Kidney capillary endothelial cell (primary cell): ENCODE measurements at regions not wholly inside any gene's neighbourhood (a gene's known extent, or its start where the extent isn't known, plus 50 kb on each side); places are given as distances from the start of the nearest gene placed in this dataset.
"Not testable (repeated sequence)": the region's sequence is repeated elsewhere in the genome, so short reads cannot be mapped to it uniquely, and the experiment has no call there.

Experiments
- DNase-seq: peaks from one replicate; pipeline ENCODE4 v3.0.0-alpha.2; 2018; ENCODE audit warnings: low spot score

DNA sequence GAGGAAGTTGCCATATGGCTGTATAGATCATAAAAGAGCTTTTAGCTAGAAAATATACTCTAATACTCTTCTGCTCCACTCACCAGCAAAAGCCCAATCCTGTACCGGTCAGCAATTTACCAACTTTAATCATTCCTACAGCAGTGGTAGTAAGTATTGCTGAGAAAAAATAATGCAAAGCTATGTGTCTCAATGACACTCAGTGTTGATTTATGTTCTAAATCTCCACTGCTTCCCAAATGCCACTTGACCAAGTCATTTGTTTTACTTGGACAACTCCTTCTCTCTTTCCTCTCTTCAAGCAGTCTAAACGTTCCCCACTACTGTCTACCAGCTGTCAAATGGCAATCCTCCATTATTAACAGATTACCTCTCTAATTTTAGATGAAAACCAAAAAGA, 201.8 kb upstream of the GK2 start:
- DNase-seq = no peak

DNA sequence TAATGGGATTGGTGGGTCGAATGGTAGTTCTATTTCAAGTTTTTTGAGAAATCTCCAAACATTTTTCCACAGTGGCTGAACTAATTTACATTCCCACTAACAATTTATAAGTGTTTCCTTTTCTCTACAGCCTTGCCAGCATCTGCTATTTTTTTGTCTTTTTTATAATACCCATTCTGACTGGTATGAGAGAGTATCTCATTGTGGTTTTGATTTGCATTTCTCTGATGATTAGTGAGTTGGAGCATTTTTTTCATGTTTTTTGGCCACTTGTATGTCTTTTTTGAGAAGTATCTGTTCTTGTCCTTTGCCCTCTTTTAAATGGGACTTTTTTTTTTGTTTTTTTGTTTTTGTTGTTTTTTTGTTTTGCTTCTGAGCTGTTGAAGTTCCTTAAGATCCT, 200.0 kb upstream of the GK2 start:
- DNase-seq = no peak

DNA sequence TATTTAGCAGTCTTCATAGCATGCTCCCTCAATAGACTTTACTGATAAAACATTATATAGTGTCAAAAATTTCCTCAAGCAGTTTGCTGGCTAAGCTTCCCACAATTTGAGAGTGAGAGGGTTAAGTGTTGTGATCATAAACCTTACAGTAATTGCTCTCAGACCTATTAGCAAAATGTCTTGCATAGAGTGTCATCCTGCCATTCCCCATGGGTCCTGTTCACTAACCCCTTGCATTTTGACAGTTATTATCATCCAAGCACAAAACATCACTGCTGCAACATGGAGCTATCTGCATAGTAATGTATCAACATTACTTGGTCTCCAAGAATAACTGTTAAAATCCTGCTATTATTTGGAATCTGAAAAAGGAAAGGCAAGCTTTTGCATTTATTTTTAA, 196.1 kb upstream of the GK2 start:
- no peak for DNase-seq

DNA sequence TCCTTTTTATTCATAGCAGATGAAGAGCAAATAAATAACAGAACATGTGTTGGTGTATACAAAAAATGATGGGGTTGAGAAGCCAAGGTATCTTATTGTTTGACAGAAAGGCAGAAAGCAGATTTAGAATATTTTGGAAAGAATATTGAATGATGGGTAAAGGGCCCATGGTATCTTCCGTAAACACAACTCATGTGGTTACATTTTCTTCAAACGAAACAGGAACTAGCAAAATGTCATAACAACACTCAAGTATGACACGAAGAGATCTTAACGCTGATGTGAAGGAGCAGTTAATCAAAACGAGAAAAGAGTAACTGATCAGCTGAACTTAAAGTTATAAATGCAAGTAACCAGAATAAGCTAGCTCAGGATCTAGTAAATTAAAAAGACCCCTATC, 195.7 kb upstream of the GK2 start:
- DNase-seq = no peak

- DNase-seq = no peak
These were observed 191.7 kb upstream of the GK2 start for GRCh38 chr4:79599691-79600090.

GRCh38 chr4:79598801-79599200, 190.8 kb upstream of the GK2 start:
- DNase-seq = no peak

DNA sequence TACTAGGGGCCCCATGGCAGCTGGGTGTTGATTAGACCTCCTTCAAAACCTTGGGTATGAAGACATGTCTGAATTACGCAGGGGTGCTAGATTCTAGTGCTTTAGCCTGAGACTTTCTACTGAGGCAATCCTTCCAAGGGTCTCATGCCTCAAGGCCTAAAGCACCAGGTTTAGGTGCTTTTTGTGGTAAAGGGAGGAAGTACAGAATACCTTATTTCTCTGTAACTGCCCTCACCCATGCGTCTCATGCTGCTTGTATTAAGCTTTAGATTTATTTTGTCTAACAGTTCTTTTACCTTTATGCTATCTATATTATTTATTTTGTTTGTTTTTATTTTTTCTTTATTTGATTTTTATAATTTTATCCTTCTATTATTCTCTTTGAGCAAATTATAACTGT, 190.2 kb upstream of the GK2 start:
- no peak for DNase-seq

DNA sequence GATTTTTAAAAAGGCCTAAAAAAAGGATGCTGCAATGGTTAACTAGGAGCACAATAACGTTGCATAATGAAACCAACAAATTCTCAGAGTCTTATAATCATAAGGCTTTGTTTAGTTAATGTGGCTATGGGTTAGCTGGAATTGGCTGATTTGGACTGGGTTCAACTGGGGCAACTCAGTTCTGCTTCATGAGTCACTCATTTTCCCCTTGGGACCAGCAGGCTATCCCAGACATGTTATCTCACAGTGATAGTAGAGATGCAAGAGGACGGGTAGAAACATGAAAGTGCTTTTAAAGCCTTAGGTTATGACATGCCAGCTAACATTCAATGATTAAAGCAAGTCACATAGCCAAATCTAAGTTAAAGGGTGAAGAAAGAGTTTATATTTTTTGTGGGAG, 189.2 kb upstream of the GK2 start:
- no peak for DNase-seq

- DNase-seq = not testable (repeated sequence)
These were observed 184.2 kb upstream of the GK2 start for GRCh38 chr4:79592218-79592617.

DNA sequence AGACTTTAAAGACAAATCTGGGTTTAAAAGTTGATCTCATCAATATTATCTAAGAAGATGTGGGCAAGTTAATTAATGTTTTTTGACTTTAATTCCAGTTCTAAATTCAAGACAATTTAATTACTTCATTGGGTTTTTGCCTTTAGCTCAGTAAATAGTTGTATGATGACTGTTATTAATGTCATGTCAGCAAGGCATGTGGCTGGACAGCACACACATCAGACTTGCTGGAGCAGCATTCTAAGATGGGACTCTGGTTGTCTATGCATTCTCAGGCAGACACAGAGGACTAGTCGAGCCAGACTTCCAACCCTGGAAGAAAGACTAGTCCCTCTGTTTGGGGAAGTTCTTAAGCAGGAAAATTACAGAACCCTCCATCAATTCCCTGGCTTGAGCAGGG, 180.7 kb upstream of the GK2 start:
- DNase-seq = no peak

- DNase-seq = not testable (repeated sequence)
These were observed 179.2 kb upstream of the GK2 start for GRCh38 chr4:79587207-79587606.

DNA sequence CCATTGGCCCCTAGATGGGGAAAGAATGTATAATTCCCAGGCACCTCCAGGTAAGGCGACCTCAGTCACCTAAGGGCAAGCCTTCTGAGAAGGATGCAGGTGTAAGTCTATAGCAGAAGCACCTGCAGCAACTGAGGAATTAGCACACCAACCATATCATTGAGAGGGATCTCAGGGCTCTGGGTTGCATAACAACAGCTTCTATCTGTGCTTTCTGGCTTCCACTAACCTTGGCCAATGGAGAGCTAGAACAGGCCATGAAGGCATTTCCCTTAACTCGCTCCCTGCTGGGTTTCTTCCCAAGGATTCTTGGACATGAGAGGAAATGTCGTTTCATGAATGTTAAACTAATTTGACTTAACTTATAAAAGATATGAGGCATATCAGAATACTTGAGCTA, 177.8 kb upstream of the GK2 start:
- DNase-seq = no peak

DNA sequence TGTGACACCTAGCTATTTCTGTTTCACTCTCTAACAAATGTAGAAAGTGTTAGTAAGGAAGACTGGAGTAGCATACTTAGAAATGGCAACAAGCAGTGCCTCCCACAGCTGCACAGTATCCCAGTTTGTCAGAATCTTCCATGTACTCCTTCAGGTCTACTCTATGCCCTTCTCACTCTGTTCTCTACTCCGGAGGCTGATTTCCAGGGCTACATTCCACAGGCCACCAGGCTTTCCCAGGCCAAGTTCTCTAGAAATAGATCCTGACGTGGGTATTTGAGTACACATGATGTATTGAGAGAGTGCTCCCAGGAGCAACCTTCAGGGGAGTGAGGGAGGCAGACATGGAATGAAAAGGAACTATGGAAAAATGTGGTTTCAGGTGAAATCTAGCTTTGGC, 177.3 kb upstream of the GK2 start:
- DNase-seq = no peak

GRCh38 chr4:79584902-79585301, 176.9 kb upstream of the GK2 start:
- no peak for DNase-seq

GRCh38 chr4:79584352-79584751, 176.3 kb upstream of the GK2 start:
- DNase-seq = no peak

DNA sequence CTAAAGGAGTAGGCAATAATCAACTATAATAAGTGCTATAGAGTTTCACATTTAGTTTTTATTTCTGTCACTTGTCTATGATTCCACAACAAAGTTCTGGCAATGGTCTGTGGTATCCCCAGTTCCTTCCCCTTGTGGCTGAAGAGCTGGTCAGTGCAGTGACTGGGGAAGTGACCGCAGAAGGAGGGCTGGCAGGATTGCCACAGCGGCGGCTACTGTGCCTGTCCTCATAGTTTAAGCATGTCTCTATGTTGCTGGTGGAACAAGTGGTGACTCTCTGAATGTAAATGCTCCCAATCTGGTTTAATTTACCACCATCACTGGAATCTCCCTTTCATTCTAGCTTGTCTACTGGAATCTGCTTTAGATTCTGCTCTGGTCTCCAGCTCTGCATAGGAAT, 170.6 kb upstream of the GK2 start:
- no peak for DNase-seq

- DNase-seq = peak; percentile 6
These were observed 168.4 kb upstream of the GK2 start for GRCh38 chr4:79576429-79576753.

GRCh38 chr4:79575709-79576428, 167.8 kb upstream of the GK2 start:
- DNase-seq = no peak

GRCh38 chr4:79574741-79575451, 166.9 kb upstream of the GK2 start:
- DNase-seq = no peak

GRCh38 chr4:79563219-79563618, 155.2 kb upstream of the GK2 start:
- DNase-seq = no peak

- DNase-seq = no peak
These were observed 153.7 kb upstream of the GK2 start for GRCh38 chr4:79561751-79562150.

- DNase-seq = not testable (repeated sequence)
These were observed 151.4 kb upstream of the GK2 start for GRCh38 chr4:79559398-79559797.

GRCh38 chr4:79552311-79552710, 144.3 kb upstream of the GK2 start:
- no peak for DNase-seq

- DNase-seq = no peak
These were observed 143.5 kb upstream of the GK2 start for GRCh38 chr4:79551555-79551954.
